ENCODE measurements at regions not wholly inside any gene's neighbourhood (a gene's known extent, or its start where the extent isn't known, plus 50 kb on each side); places are given as distances from the start of the nearest gene placed in this dataset.
A peak's percentile ranks its signal among the peaks of the same experiment; 100 is the strongest.

- Histone ChIP-seq H3K9me3 (no peaks in the 10 kb centered on the region), H3K27ac (no peak overlapping the region), H3K4me3 (no peak overlapping the region), H3K36me3 (no peaks in the 10 kb centered on the region), H3K27me3 (replicated peaks in 1 of 7) (peaks cover 0 to 42% (median 0%) of the 10 kb centered on the region in 7 donors), H3K4me1 (no peaks in the 10 kb centered on the region)
- no peak for TF ChIP-seq POLR2A (IDR thresholded peaks at IDR 0.05)
- intact Hi-C loops (cut with DNase I; ENCODE audit: low total_unique reads) = no loop called here
- 60 to 67% (median 65%) methylated on average over 4 of the region's 4 CpGs for WGBS, 5 donors
- DNase-seq = peak; percentile 24
Observed at GRCh38 chr1:30466026-30466425, 257.4 kb downstream of the MATN1 start.

- TF ChIP-seq POLR2A (IDR thresholded peaks at IDR 0.05) (no peak), CTCF (IDR thresholded peaks at IDR 0.05 in 8 of 11, conservative IDR thresholded peaks at IDR 0.05 in 3 of 11) (no peak), POLR2AphosphoS5 (IDR thresholded peaks at IDR 0.05) (no peak)
- intact Hi-C loops (cut with DNase I; ENCODE audit: low total_unique reads) = no loop called here
- peak; percentile 52 for DNase-seq
Observed at GRCh38 chr1:30465096-30465495, 258.3 kb downstream of the MATN1 start.

GRCh38 chr1:30464187-30464617, 259.2 kb downstream of the MATN1 start:
- Histone ChIP-seq H3K4me3 (no peak overlapping the region), H3K9me3 (peaks cover 0 to 4% (median 0%) of the 10 kb centered on the region in 8 donors), H3K27ac (no peak overlapping the region), H3K27me3 (replicated peaks in 1 of 7) (peaks cover 0 to 51% (median 0%) of the 10 kb centered on the region in 7 donors), H3K4me1 (no peaks in the 10 kb centered on the region), H3K36me3 (no peaks in the 10 kb centered on the region)
- TF ChIP-seq POLR2AphosphoS5 (IDR thresholded peaks at IDR 0.05) (no peak), CTCF (IDR thresholded peaks at IDR 0.05 in 8 of 11, conservative IDR thresholded peaks at IDR 0.05 in 3 of 11) (no peak), POLR2A (IDR thresholded peaks at IDR 0.05) (no peak)
- no peak for DNase-seq
- WGBS, 5 donors = 91 to 100% (median 96%) methylated on average over 1 of the region's 1 CpG
- intact Hi-C loops (cut with DNase I; ENCODE audit: low total_unique reads) = no loop called here

More at GRCh38 chr1:30465096-30465495, 258.3 kb downstream of the MATN1 start:
- no peaks in the 10 kb centered on the region for H3K36me3 ChIP-seq
- peaks cover 0 to 46% (median 0%) of the 10 kb centered on the region in 7 donors for H3K27me3 ChIP-seq (replicated peaks in 1 of 7)
- H3K4me1 ChIP-seq = no peaks in the 10 kb centered on the region
- peaks cover 0 to 4% (median 0%) of the 10 kb centered on the region in 8 donors for H3K9me3 ChIP-seq
- H3K27ac ChIP-seq = no peak overlapping the region
- 72 to 88% (median 76%) methylated on average over 2 of the region's 2 CpGs for WGBS, 5 donors
- no peak overlapping the region for H3K4me3 ChIP-seq

GRCh38 chr1:30462826-30463425, 260.5 kb downstream of the MATN1 start:
- WGBS, 5 donors = 66 to 75% (median 72%) methylated on average over 8 to 10 of the region's 10 CpGs
- Histone ChIP-seq H3K27ac (no peak overlapping the region), H3K27me3 (replicated peaks in 1 of 7) (peaks cover 0 to 38% (median 0%) of the 10 kb centered on the region in 7 donors), H3K4me3 (no peak overlapping the region), H3K9me3 (peaks cover 0 to 4% (median 0%) of the 10 kb centered on the region in 8 donors), H3K36me3 (no peaks in the 10 kb centered on the region), H3K4me1 (no peaks in the 10 kb centered on the region)
- intact Hi-C loops (cut with DNase I; ENCODE audit: low total_unique reads) = no loop called here
- TF ChIP-seq POLR2AphosphoS5 (IDR thresholded peaks at IDR 0.05) (no peak), POLR2A (IDR thresholded peaks at IDR 0.05) (no peak), CTCF (IDR thresholded peaks at IDR 0.05 in 8 of 11, conservative IDR thresholded peaks at IDR 0.05 in 3 of 11) (no peak)
- peak; percentile 29 for DNase-seq

All from spleen (tissue), 11 donors.